HG02571 (cell line): ENCODE measurements at regions not wholly inside any gene's neighbourhood (a gene's known extent, or its start where the extent isn't known, plus 50 kb on each side); places are given as distances from the start of the nearest gene placed in this dataset.

Experiments
- ATAC-seq: cut with Tn5 transposase; IDR thresholded peaks from one replicate; pipeline ENCODE4 v1.9.1; 2021; ENCODE audit warnings: mild to moderate bottlenecking, moderate library complexity; ENCODE audit not compliant: unreplicated experiment

DNA sequence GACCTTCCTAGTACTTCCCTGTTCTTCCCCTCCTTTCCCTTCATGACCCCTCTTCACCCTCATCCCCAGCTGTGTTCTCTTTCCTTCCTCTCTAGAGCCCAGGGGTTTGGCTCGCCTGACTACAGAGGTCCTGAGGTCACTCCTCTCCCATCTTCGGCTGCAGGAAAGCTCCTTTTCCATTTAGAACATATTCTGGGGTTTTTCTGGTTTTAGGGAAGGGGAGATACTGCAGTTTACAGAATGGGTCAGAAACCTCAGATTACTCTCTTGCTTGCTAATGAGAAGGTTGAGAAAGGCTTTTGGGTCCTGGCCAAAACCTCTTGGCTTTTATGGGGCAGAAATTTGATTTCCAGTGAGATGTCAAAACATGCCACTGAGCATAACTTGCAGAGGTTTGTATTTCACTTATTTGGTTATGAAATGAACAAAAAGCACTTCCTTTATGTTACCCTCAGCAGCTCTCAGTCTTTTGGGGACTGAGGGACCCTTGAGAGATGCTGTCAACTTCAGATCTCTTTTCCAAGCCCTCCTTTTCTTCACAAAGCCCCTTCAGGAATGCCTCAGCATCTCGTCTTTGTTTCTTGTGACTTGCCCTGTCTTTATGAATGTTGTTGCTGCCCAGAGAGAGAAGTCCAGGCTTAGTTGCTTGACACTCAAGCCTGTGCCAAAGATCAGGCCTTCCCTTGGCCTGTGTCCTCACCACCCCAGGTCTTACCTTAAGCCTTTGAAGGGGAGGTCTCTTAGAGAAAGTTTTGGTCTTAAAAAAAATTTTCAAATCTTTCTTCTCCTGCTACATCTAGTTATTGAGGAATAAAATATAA is 121.7 kb upstream of the TPM1 start:
- no peak for ATAC-seq

DNA sequence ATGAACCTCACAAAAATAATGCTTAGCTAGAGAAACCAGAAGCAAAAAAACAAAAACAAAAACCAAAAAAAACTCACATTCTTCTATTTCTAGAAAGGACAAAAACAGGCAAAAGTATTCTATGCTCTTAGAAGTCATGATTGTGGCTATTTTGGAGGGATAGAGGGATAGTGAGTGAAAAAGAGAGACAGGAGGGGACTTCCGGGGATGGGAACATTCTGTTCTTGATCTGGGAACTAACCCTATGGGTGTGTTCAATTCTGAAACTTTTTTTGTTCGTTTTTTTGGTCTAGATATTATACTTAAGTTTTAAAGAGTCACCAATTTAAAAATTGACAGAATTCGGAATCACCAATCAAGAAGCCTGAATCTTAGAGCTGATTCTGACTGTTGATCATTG is 120.0 kb upstream of the TPM1 start:
- ATAC-seq: no peak

DNA sequence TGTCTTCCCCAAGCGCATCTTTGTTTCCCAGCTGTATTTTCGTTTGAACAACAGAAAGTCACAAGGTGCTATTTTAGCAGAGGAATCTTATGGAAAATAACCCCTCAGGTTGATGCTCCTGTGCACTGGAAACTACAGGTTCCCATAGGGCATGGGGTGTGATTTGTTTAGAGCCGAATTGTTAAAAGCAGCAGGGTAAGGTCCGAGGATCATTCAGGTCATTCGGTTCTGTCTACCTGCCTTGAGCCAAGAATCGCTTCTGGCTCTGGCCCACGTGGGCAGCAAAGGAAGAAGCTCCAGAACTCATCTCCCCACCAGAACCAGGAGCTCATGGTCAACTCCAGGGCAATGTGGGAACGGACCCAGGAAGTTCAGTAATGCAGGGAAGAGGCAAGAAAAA is 116.7 kb upstream of the TPM1 start:
- no peak for ATAC-seq

DNA sequence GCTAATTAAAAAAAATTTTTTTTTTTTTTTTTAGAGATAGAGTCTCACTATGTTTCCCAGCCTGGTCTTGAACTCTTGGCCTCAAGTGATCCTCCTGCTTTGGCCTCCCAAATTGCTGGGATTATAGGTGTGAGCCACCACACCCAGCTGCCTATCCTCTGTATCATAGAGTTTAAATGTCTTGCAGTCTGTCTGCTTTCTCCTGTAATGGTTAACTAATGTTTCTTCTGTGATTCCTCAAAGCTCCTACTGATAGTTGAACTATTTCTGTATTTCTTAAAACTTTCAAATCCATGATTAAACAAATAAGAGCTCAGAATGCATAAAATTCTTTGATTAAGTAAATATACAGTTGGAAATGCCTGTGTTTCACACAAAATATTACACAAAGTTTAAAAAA is 115.4 kb upstream of the TPM1 start:
- no peak for ATAC-seq

DNA sequence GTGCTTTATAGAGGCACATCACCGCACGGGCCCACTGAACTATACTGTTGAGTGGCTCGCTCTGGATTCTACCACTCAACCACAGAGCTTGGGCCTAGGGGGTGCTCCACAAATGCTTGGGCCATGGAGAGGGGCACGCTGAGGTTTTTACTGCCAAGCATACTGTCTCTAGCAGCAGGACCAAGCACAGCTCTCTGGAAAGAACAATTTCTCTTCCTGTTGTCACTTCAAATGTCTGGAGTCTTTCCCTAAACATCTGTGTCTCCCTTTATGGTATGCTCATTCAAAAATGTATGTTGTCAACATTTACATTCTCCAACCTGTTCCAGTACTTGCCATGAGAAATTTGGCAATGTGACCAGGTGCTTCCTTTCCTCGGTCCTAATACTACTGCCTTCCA is 114.7 kb upstream of the TPM1 start:
- no peak for ATAC-seq

DNA sequence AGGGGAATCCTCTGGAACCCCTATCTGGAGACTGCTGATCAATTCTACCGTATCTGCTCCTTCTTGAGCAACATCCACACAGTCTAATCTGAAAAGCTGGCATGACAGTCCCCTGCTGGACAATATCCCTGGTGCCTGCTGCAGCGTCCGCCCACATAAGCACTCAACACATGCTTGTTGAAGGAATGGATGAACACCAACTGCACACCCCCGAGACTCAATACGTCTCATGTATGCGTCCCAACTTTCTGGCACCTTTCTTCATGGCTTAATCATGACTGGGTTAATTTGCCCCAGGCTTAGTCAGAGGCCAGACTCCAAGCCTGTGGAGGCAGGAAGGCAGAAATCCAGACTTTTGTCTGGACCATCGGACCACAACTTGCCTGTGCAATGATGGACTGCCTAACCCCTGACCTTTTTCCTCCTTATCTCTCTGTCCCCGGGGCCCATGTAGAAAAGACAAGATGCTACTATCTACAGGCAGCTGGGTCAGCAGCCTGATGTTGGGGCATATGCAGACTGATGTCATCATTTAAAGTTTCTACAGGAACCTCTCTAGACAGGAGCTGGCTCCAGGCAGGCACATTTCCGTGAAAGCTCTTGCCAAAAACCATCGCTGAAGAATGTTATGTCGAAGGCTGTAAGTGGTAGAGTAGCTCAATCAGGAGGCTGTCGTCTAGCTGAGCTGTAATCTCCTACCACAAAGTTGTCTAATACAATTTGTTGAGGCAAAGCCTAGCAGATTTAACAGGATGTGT is 114.1 kb upstream of the TPM1 start:
- no peak for ATAC-seq

DNA sequence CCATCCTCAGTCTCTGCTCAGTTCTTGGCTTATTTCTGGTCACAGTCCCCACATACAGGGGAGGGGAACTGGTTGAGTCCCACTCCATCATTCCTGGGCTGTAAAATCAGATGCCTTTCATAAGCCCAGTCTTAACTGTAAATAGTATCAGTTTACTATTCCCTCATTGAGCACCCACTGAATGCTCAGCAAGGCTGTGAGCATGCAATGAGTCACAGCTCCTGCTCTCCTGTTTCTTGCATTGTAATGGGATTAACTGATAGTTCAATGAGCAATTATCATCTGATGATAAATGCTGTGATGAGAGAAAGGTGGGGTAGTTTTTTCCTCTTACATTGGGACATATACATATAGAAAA is 113.6 kb upstream of the TPM1 start:
- no peak for ATAC-seq

DNA sequence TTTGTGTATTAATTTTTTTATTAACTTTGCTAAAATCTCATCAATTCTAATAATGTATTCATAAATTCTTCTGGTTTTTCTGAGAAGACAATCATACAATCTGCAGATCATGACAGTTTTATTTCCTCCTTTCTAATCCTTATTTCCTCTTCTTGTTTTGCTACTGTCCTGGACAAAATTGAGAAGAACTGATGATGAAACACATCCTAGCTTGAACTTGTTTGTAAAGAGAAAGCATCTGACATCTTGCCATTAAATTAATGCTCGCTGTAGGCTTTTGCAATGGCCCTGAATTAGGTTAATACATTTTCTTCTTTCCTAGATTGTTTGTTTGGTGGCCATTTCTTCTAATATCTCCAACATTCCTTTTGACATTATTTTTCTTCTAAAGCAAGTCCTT is 110.9 kb upstream of the TPM1 start:
- ATAC-seq: no peak

DNA sequence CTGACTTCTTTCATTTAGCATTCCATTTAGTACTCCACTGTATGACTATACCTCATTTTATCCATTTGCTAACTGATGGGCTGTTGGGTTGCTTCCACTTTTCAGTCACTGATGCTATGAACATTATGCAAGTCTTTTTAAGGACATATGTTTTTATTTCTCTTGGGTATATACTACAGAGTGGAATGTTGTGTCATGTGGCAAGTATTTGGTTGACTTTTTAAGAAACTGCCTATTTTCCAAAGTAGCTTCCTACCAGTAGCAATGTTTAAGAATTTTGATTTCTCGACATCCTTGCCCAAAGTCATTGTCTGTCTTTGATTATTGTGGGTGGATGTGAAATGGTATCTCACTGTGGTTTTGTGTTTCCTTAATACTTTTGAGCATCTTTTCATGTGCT is 110.1 kb upstream of the TPM1 start:
- ATAC-seq: no peak

DNA sequence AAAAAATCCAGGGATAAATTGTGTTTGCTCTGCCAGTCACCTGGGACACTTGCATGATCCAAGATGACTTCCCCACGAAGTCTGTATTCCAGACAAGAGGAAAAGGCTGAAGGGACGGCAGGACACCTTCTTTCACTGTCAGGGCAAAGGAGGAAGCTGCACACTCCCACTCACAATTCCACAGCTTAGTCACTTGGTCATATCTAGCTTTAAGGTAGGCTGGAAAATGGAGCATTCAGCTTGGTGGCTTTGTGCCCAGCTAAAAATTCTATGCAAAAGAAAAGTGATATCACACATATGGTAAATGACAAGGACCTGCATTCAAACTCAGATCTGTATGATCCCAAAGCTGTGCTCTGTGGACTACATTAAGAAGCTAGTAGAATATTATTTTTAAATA is 109.2 kb upstream of the TPM1 start:
- no peak for ATAC-seq

DNA sequence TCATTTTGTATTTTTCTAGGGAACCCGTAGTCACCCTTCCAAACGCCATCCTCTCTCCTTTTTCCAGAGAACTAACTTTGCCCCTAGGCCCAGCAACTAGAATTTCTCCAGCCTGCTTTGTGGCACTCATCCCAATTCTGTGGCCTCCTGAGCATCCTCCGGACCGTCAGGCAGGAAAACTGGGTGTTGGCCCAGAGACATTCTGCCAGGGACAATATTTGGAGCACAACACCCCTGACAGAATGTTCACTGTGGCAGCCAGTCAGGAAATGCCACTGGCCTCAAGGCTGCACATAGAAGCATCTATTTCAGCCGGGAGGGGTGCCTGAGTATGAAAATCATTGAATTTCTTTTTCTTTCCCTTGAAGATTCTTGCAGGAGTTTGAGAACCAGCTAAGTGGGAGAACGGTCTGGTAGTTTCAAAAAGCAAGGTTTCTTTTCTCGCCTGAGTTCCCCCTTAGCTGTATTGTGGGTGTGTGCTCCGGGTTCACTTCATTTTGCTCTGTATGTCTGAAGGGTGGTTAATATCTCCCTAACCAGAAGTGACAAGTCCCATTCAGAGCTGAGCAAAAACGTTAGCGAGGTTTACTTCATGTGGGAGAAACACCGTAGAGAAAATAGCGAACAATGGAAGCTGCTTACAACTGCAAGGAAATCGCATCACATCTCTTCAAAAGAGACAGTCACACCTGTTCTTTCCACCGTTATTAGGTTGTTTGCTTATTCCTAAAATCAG is 108.1 kb upstream of the TPM1 start:
- no peak for ATAC-seq

DNA sequence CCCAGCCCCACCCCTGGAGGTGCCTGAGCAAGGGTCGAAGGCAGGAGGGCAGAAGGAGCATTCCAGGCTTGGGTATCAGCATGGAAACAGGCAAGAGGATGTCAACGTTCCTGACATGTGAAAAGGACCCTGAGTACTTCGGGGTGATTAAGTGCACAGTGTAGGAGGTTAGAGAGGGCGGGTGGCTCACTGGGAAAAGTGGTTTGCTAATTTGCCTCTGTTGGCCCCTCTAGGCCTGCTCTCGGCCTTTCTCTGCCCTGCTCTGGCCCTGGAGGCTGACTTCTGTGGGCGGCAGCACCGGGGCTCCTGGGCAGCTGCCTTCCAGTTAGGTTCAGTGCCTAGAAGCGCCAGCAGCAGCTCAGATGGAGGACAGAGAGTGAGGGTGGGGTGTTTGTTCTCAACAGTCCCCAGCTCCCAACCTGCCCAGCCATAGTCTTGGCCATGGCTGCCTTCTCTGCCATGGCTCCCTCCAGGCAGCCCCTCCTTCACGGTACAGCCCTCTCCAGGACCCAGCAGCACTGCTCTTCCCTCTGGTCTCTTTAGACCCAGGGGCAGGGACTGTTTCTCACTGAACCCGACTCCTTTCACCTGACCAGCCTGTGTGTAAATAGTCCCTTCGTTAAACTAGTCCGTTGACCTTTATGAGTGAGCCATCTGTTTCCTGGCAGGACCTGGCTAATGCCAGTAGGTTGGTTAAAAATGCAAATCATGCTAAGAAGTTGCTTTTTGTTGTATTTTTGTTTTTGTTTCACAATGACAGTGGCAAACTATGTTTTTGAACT is 107.1 kb upstream of the TPM1 start:
- ATAC-seq: no peak

DNA sequence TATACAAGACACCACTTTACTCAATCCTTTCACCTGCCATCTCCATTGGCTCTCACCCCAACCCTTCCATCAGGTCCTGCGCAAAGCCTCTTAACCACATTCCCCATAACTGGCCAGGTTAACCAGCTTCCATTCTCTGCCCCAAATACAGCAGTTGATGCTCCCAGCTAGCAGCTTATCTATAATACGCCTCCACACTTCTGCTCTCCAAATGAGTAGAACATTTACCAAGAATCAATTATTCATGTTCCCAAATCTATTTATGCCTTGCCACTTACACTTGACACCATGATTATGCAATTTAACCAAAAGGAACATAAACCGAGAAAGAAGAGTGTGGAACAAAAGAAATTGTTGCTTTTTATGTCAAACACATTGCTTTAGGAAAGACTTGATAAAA is 103.7 kb upstream of the TPM1 start:
- no peak for ATAC-seq

DNA sequence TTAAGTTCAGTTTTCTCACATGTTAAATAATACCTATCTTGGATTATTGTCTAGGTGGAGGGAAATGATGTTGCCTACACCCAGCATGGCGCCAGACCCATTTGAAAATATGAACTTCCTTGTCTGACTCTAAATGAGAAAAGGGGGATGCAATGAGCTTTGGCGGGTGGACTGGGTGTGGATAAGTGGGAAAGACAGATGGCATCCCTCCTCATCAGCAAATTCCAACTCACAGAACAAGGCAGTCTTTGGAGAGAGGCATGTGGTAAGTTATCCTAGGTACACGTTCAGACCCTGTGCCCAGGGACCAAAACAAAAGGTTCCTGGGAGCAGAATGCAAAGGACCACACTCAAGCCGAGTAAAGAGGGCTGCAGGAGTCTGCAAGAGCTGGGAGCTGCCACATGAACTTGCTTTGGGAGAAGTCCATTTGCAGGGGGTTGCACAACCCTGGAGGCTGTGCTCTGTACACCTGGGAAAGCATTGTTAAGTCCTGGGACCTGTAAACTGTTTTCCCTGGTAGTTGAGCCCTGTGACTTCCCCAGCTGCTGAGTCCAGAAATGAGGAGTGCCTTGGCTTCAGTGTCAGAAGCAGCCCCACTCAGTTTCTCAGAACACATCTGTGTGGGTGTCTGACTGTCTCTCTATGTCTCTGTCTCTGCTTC is 102.3 kb upstream of the TPM1 start:
- ATAC-seq: no peak

DNA sequence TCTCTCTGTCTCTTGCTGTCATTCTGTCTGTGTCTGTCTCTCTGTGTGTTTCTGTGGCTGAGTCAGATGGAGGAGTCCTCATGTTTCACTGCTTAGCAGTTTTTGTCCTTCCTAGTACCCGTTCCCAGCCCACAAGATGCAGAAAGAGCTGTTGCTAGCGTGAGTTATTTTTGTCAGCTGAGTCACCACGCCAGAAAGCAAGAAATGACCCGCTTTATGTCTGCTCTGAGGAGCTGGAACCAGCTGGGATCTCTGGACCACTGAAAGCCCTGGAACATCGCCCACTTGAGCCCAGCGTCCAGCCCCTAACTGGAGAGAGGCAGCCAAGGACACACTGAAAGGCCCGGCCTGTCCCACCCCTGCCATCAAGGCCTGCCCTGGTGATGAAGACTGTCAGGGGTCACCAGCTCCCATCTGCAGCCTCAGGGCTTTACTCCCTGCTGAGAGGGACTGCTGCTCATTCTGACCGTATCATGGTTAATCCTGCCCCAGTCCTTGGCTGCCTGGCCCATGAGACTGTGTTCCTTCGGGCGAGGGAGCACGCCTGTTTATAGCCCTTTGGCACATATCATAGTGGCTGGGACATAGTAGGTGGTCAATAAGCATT is 101.7 kb upstream of the TPM1 start:
- ATAC-seq: no peak

DNA sequence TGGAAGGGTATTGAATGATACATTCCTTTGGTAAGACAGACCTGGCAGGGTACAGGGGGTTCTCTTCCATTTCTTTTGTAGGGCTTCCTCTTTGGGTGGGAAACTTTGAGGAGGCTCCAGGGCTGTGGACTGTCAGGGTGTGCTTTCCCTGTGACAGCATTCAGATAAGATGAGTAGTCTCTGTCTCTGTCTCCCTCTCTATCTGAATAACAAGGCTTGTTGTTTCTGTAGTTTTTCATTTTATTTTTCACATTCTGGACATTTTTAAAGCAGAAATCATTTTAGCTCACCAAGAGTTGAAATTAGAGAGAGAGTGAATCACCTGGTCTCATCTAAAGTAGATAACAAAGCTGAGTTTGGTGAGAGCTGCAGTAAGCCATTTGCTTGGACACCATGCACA is 100.8 kb upstream of the TPM1 start:
- ATAC-seq: no peak

DNA sequence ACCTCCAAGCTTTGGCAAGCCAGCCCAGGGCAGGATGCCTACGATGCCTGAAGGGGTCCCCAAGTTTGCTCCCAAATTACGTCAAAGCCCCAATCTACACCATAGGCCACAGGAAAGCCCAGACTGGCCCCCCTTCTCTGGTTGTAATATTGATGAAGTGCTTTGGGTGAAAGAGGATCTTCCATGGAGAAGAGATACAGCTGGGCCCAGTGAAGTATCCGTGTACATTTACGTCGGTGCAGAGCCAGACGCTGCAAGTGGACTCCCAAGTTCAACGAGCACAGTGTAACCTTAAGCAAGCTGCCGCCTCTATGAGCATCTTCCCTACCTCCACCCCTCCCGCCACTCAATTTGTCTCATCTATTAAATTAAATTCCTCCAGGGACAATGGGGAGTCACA is 100.1 kb upstream of the TPM1 start:
- no peak for ATAC-seq

DNA sequence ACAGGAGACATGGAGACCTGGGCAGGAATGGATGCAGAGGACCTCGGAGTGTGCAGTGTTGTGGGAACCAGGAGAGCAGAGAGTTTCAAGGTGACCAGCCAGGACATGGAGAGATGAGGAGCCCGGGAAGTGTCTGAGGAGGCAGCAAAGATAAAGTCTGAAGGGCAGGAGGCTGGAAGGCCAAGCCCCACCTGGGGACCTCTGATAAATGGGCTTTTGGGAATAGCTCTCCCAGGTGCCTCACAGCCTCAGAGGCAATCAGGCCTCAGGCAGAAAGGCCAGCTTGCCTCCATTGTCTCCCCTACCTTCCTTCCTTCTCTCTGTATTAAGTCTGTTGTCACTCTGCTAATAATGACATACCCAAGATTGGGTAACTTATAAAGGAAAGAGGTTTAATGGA is 97.5 kb upstream of the TPM1 start:
- ATAC-seq: no peak

DNA sequence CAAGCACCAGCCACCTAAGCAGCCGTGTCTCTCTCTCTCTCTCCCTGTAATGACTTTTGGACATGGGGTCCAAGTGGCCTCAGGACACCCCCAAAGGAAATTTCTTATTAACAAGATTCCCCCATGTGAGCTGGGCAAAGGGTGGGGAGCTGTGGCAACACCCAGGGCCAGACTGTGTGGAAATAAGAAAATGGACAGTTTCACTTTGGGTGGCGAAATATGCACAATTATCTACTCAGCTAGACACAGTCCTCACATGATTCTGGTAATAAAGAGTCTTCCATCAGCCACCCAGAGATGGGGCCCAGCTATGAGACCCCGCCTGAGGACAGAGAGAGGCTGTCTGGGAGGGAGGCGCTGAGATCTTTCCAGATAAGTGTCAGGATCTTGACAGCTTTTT is 96.8 kb upstream of the TPM1 start:
- no peak for ATAC-seq

DNA sequence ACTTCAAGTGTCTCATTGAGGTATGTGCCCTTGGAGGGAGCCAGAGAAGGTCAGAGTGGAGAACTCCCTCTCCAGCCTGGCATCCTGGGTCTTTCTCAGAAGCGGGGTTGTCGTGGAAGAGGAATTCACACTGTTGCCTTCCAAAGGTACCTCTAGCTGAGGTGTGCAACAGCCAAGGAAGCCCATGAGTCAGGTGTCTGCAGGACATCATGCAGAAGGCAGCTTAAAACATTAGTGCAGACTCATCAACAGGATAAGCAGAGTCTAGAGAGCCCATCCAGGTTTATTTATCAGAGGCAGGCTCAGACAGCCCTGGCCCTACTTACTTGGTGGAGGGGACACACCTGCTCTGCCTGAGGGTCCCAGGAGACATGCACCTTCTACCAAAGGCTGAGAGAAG is 95.6 kb upstream of the TPM1 start:
- no peak for ATAC-seq
